ENCODE measurements at regions not wholly inside any gene's neighbourhood (a gene's known extent, or its start where the extent isn't known, plus 50 kb on each side); places are given as distances from the start of the nearest gene placed in this dataset.

DNA sequence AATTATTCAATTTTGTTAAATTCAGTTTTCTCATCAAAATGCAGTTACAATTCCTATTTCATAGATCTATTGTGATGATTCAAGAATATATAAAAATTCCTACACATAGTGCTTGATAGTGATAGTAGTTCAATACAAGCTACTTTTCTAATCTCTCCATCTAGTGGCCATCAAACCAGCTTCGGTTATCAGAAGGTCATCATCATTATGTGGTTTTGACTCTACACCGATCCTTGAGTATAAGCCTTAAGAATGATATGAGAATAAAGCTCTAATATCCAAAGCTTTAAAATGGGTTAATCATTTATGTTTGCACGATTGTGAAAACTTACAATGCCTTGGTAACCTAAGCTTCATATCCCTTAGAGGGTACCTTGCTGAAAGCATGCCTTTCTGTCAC lies 167.5 kb upstream of the PREP start (continued):
- no peak for TF ChIP-seq GABPA (IDR thresholded peaks at IDR 0.05 in 1 of 2, conservative IDR thresholded peaks at IDR 0.05 in 1 of 2)
- TF ChIP-seq TAF1 (conservative IDR thresholded peaks at IDR 0.05), result no peak
- TF ChIP-seq EGR1 (IDR thresholded peaks at IDR 0.05; ENCODE audit: low read depth in 2 of 2), result no peak

DNA sequence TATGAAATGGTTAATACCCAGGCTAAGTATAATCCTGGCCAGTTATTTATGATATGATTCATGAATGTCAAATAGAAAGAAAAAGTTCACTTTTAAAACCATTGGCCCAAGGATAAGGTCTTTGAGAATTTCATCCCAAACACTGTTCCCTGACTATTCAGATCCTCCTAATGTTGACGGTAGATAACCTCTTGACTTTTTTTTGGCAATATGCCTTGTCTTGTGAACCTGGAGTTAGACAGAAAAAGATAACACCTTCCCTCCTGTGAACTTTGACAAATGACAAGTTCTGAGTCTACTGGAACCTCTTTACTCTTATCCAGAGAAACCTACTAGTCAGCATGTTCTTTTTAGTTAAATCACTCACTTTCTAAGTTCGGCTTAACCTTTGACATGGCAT lies 166.8 kb upstream of the PREP start:
- no peaks in the 10 kb centered on the region for H3K36me3 ChIP-seq (ENCODE audit: control insufficient read depth in 4 of 4, insufficient read depth in 3 of 4, low read depth in 1 of 4, low read length in 3 of 4)
- WGBS, result 21% methylated on average over 2 of the region's 2 CpGs
- no peak for DNase-seq (ENCODE audit: low spot score)
- no peaks in the 10 kb centered on the region for H3K9me3 ChIP-seq (ENCODE audit: control insufficient read depth in 4 of 4, low read length in 3 of 4)
- TF ChIP-seq RXRA (IDR thresholded peaks at IDR 0.05), result no peak
- TF ChIP-seq, protein P1, sequence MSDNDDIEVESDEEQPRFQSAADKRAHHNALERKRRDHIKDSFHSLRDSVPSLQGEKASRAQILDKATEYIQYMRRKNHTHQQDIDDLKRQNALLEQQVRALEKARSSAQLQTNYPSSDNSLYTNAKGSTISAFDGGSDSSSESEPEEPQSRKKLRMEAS (IDR thresholded peaks at IDR 0.05), result no peak
- TF ChIP-seq FOXA1 (IDR thresholded peaks at IDR 0.05), result no peak
- TF ChIP-seq YY1 (IDR thresholded peaks at IDR 0.05), result no peak
- TF ChIP-seq, protein P2, sequence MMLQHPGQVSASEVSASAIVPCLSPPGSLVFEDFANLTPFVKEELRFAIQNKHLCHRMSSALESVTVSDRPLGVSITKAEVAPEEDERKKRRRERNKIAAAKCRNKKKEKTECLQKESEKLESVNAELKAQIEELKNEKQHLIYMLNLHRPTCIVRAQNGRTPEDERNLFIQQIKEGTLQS (IDR thresholded peaks at IDR 0.05), result no peak
- no peak for TF ChIP-seq RAD21 (IDR thresholded peaks at IDR 0.05)
- no peak for TF ChIP-seq EGR1 (IDR thresholded peaks at IDR 0.05; ENCODE audit: low read depth in 2 of 2)
- TF ChIP-seq SP1 (IDR thresholded peaks at IDR 0.05), result no peak
- TF ChIP-seq HNF4G (IDR thresholded peaks at IDR 0.05), result no peak
- TF ChIP-seq, protein P3, sequence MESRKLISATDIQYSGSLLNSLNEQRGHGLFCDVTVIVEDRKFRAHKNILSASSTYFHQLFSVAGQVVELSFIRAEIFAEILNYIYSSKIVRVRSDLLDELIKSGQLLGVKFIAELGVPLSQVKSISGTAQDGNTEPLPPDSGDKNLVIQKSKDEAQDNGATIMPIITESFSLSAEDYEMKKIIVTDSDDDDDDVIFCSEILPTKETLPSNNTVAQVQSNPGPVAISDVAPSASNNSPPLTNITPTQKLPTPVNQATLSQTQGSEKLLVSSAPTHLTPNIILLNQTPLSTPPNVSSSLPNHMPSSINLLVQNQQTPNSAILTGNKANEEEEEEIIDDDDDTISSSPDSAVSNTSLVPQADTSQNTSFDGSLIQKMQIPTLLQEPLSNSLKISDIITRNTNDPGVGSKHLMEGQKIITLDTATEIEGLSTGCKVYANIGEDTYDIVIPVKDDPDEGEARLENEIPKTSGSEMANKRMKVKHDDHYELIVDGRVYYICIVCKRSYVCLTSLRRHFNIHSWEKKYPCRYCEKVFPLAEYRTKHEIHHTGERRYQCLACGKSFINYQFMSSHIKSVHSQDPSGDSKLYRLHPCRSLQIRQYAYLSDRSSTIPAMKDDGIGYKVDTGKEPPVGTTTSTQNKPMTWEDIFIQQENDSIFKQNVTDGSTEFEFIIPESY (IDR thresholded peaks at IDR 0.05), result no peak
- no peak for TF ChIP-seq GABPA (IDR thresholded peaks at IDR 0.05 in 1 of 2, conservative IDR thresholded peaks at IDR 0.05 in 1 of 2)
- TF ChIP-seq, protein P4, sequence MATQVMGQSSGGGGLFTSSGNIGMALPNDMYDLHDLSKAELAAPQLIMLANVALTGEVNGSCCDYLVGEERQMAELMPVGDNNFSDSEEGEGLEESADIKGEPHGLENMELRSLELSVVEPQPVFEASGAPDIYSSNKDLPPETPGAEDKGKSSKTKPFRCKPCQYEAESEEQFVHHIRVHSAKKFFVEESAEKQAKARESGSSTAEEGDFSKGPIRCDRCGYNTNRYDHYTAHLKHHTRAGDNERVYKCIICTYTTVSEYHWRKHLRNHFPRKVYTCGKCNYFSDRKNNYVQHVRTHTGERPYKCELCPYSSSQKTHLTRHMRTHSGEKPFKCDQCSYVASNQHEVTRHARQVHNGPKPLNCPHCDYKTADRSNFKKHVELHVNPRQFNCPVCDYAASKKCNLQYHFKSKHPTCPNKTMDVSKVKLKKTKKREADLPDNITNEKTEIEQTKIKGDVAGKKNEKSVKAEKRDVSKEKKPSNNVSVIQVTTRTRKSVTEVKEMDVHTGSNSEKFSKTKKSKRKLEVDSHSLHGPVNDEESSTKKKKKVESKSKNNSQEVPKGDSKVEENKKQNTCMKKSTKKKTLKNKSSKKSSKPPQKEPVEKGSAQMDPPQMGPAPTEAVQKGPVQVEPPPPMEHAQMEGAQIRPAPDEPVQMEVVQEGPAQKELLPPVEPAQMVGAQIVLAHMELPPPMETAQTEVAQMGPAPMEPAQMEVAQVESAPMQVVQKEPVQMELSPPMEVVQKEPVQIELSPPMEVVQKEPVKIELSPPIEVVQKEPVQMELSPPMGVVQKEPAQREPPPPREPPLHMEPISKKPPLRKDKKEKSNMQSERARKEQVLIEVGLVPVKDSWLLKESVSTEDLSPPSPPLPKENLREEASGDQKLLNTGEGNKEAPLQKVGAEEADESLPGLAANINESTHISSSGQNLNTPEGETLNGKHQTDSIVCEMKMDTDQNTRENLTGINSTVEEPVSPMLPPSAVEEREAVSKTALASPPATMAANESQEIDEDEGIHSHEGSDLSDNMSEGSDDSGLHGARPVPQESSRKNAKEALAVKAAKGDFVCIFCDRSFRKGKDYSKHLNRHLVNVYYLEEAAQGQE (IDR thresholded peaks at IDR 0.05), result no peak
- no peak for TF ChIP-seq NR2F2 (IDR thresholded peaks at IDR 0.05)
- H3K9ac ChIP-seq (ENCODE audit: low read depth in 1 of 2, low read length in 2 of 2), result no peak overlapping the region
- H3K4me1 ChIP-seq (ENCODE audit: control insufficient read depth in 4 of 4, insufficient read depth in 4 of 4, low read length in 3 of 4), result peaks cover 0 to 8% (median 0%) of the 10 kb centered on the region in 4 donors
- H3K27me3 ChIP-seq (ENCODE audit: control insufficient read depth in 4 of 4, insufficient read depth in 4 of 4, low read length in 3 of 4), result peaks cover 0 to 9% (median 0%) of the 10 kb centered on the region in 4 donors
- H3K4me3 ChIP-seq (ENCODE audit: low read depth in 1 of 3, low read length in 3 of 3), result no peak overlapping the region
- no peak overlapping the region for H3K27ac ChIP-seq (ENCODE audit: low read depth in 1 of 2, low read length in 2 of 2)

DNA sequence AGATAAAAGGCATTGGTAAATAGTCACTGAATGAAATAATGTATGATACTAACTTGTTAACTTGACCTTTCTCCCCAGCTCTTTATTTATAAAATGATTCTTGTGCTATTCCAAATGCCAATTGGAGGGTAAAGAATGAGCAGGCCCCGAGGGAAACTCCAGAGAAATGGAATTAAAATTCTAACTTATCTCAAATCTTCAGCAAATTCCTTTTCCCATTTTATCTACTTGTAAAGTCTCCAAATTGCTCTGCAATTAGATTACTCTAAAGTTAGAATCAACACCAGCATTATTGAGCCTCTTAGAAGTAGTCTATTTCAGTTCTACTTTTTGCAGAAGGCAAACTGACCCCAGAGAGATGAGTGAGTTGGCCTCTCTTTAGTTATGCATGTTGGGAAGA lies 165.9 kb upstream of the PREP start:
- Histone ChIP-seq H3K4me3 (ENCODE audit: low read depth in 1 of 3, low read length in 3 of 3) (no peak overlapping the region), H3K9ac (ENCODE audit: low read depth in 1 of 2, low read length in 2 of 2) (no peak overlapping the region), H3K36me3 (ENCODE audit: control insufficient read depth in 4 of 4, insufficient read depth in 3 of 4, low read depth in 1 of 4, low read length in 3 of 4) (no peaks in the 10 kb centered on the region), H3K27me3 (ENCODE audit: control insufficient read depth in 4 of 4, insufficient read depth in 4 of 4, low read length in 3 of 4) (peaks cover 0 to 9% (median 0%) of the 10 kb centered on the region in 4 donors), H3K9me3 (ENCODE audit: control insufficient read depth in 4 of 4, low read length in 3 of 4) (no peaks in the 10 kb centered on the region), H3K27ac (ENCODE audit: low read depth in 1 of 2, low read length in 2 of 2) (no peak overlapping the region), H3K4me1 (ENCODE audit: control insufficient read depth in 4 of 4, insufficient read depth in 4 of 4, low read length in 3 of 4) (peaks cover 0 to 8% (median 0%) of the 10 kb centered on the region in 4 donors)
- no peak for DNase-seq (ENCODE audit: low spot score)
- TF ChIP-seq YY1 (IDR thresholded peaks at IDR 0.05), result no peak
- TF ChIP-seq, protein P5, sequence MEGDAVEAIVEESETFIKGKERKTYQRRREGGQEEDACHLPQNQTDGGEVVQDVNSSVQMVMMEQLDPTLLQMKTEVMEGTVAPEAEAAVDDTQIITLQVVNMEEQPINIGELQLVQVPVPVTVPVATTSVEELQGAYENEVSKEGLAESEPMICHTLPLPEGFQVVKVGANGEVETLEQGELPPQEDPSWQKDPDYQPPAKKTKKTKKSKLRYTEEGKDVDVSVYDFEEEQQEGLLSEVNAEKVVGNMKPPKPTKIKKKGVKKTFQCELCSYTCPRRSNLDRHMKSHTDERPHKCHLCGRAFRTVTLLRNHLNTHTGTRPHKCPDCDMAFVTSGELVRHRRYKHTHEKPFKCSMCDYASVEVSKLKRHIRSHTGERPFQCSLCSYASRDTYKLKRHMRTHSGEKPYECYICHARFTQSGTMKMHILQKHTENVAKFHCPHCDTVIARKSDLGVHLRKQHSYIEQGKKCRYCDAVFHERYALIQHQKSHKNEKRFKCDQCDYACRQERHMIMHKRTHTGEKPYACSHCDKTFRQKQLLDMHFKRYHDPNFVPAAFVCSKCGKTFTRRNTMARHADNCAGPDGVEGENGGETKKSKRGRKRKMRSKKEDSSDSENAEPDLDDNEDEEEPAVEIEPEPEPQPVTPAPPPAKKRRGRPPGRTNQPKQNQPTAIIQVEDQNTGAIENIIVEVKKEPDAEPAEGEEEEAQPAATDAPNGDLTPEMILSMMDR (IDR thresholded peaks at IDR 0.05; ENCODE audit: low read depth, low read length, missing input control), result no peak
- TF ChIP-seq, protein P3 (IDR thresholded peaks at IDR 0.05), result no peak
- WGBS, result 60% methylated on average over 1 of the region's 1 CpG
